GM23338 (cell line): ENCODE measurements at regions not wholly inside any gene's neighbourhood (a gene's known extent, or its start where the extent isn't known, plus 50 kb on each side); places are given as distances from the start of the nearest gene placed in this dataset.

ENCODE experiments used
- ATAC-seq: fragments of 200-7000 bp; cut with Tn5 transposase; 3 replicates; pipeline ENCODE4 v1.9.1; 2020
- DNase-seq: peaks from one replicate; pipeline ENCODE4 v3.0.0-alpha.2; 2015; ENCODE audit warnings: low spot score
- H2AFZ ChIP-seq: fragments of 200-600 bp; sonication (generic); 2 replicates; pipeline ENCODE4 v1.8.0; 2016; ENCODE audit warnings: antibody characterized with exemption, mild to moderate bottlenecking, moderate library complexity
- H3F3A ChIP-seq: fragments of 200-600 bp; sonication (generic); replicated peaks from 2 replicates; pipeline ENCODE4 v1.8.0; 2017; ENCODE audit warnings: antibody characterized with exemption, mixed run types, low read depth
- H3K27ac ChIP-seq: fragments of 200-600 bp; sonication (generic); 2 replicates; pipeline ENCODE4 v1.6.1; 2016; ENCODE audit warnings: low read depth
- H3K27me3 ChIP-seq: fragments of 200-600 bp; sonication (generic); 2 replicates; pipeline ENCODE4 v1.8.0; 2016; ENCODE audit warnings: mild to moderate bottlenecking, mixed run types, moderate library complexity; ENCODE audit not compliant: insufficient read depth
- H3K36me3 ChIP-seq: fragments of 200-600 bp; sonication (generic); 2 replicates; pipeline ENCODE4 v1.8.0; 2016; ENCODE audit warnings: mild to moderate bottlenecking; ENCODE audit not compliant: insufficient read depth
- H3K4me1 ChIP-seq: fragments of 200-600 bp; sonication (generic); 2 replicates; pipeline ENCODE4 v1.8.0; 2016; ENCODE audit warnings: mild to moderate bottlenecking, moderate library complexity; ENCODE audit not compliant: insufficient read depth
- H3K4me2 ChIP-seq: fragments of 200-600 bp; sonication (generic); 2 replicates; pipeline ENCODE4 v1.7.1; 2017; ENCODE audit warnings: mixed run types
- H3K4me3 ChIP-seq: fragments of 200-600 bp; sonication (generic); 2 replicates; pipeline ENCODE4 v1.6.1; 2016; ENCODE audit warnings: mixed run types
- H3K79me2 ChIP-seq: fragments of 200-600 bp; sonication (generic); replicated peaks from 2 replicates; pipeline ENCODE4 v1.8.0; 2017; ENCODE audit warnings: mild to moderate bottlenecking; ENCODE audit not compliant: insufficient read depth
- H3K9me2 ChIP-seq: fragments of 200-600 bp; sonication (generic); 2 replicates; pipeline ENCODE4 v1.8.0; 2017; ENCODE audit not compliant: insufficient read depth
- H4K20me1 ChIP-seq: fragments of 200-600 bp; sonication (generic); replicated peaks from 2 replicates; pipeline ENCODE4 v1.8.0; 2017; ENCODE audit warnings: mild to moderate bottlenecking; ENCODE audit not compliant: insufficient read depth
- H3K27ac Mint-ChIP-seq: 2 replicates; pipeline ENCODE4 v1.8.0; 2020; ENCODE audit warnings: inconsistent platforms, mild to moderate bottlenecking, moderate library complexity, mixed read lengths
- H3K27me3 Mint-ChIP-seq: 3 replicates; pipeline ENCODE4 v1.8.0; 2022; ENCODE audit warnings: low read depth, mild to moderate bottlenecking, moderate library complexity, mixed read lengths, inconsistent platforms; ENCODE audit not compliant: insufficient read depth, poor library complexity
- H3K36me3 Mint-ChIP-seq: 3 replicates; pipeline ENCODE4 v1.8.0; 2021; ENCODE audit warnings: low read depth, mild to moderate bottlenecking, inconsistent platforms, moderate library complexity, mixed read lengths
- H3K4me1 Mint-ChIP-seq: 3 replicates; pipeline ENCODE4 v1.8.0; 2020; ENCODE audit warnings: mild to moderate bottlenecking, inconsistent platforms, mixed read lengths
- H3K4me3 Mint-ChIP-seq: 3 replicates; pipeline ENCODE4 v1.8.0; 2021; ENCODE audit warnings: moderate library complexity, mild to moderate bottlenecking, inconsistent platforms, mixed read lengths
- H3K9me3 Mint-ChIP-seq: 3 replicates; pipeline ENCODE4 v1.8.0; 2020; ENCODE audit warnings: moderate library complexity, mild to moderate bottlenecking, inconsistent platforms, mixed read lengths
- CREB1 ChIP-seq: fragments of 250-450 bp; sonication (Bioruptor Pico); IDR thresholded peaks from 2 replicates; pipeline ENCODE4 v1.5.0; 2020; ENCODE audit warnings: low read depth, mild to moderate bottlenecking, moderate library complexity
- CTCF ChIP-seq, 2 experiments: fragments of 200-600 bp in 1 of 2; sonication (generic) in 1 of 2; conservative IDR thresholded peaks; 2 replicates each; pipeline versions ENCODE4 v1.5.1 to v1.6.1; 2016 to 2017; ENCODE audit warnings: antibody characterized with exemption in 2 of 2, low read depth in 2 of 2, mild to moderate bottlenecking in 2 of 2, moderate library complexity in 1 of 2
- EZH2 ChIP-seq: fragments of 200-600 bp; sonication (generic); IDR thresholded peaks from one replicate; pipeline ENCODE4 v1.8.0; 2017; ENCODE audit warnings: antibody characterized with exemption, mild to moderate bottlenecking, low read depth; ENCODE audit not compliant: unreplicated experiment
- EZH2phosphoT487 ChIP-seq: fragments of 200-600 bp; sonication (generic); IDR thresholded peaks from one replicate; pipeline ENCODE4 v1.8.1; 2018; ENCODE audit warnings: antibody characterized with exemption; ENCODE audit not compliant: unreplicated experiment
- JUNB ChIP-seq: IDR thresholded peaks from one replicate; pipeline ENCODE4 v1.6.1; 2016; ENCODE audit warnings: antibody characterized with exemption; ENCODE audit not compliant: unreplicated experiment
- NANOG ChIP-seq: IDR thresholded peaks from 2 replicates; pipeline ENCODE4 v1.6.1; 2016; ENCODE audit warnings: antibody characterized with exemption, borderline replicate concordance
- POLR2AphosphoS5 ChIP-seq: IDR thresholded peaks from 2 replicates; pipeline ENCODE4 v1.6.1; 2016; ENCODE audit warnings: antibody characterized with exemption, low read depth
- STAT1 ChIP-seq: IDR thresholded peaks from one replicate; pipeline ENCODE4 v1.6.1; 2016; ENCODE audit warnings: antibody characterized with exemption; ENCODE audit not compliant: unreplicated experiment
- ZNF114 ChIP-seq: fragments of 250-450 bp; sonication (Bioruptor Pico); IDR thresholded peaks from 2 replicates; pipeline ENCODE4 v1.5.0; 2020; ENCODE audit warnings: mild to moderate bottlenecking, moderate library complexity
- ZNF331 ChIP-seq: fragments of 250-450 bp; sonication (Bioruptor Pico); IDR thresholded peaks from 2 replicates; pipeline ENCODE4 v1.5.0; 2020; ENCODE audit warnings: low read depth, mild to moderate bottlenecking, moderate library complexity
- ZNF462 ChIP-seq: fragments of 250-450 bp; sonication (Bioruptor Pico); IDR thresholded peaks from 2 replicates; pipeline ENCODE4 v1.5.0; 2020; ENCODE audit warnings: mild to moderate bottlenecking, moderate library complexity
- TF ChIP-seq, protein P1 (sequence below): IDR thresholded peaks from 2 replicates; pipeline ENCODE4 v1.6.1; 2016; ENCODE audit warnings: antibody characterized with exemption
- TF ChIP-seq, protein P2 (sequence below): IDR thresholded peaks from one replicate; pipeline ENCODE4 v1.6.1; 2018; ENCODE audit warnings: antibody characterized with exemption; ENCODE audit not compliant: unreplicated experiment

- no peaks in the 10 kb centered on the region for H3K27me3 ChIP-seq
- H3F3A ChIP-seq: no peaks in the 10 kb centered on the region
- H3K4me1 ChIP-seq: no peaks in the 10 kb centered on the region
- TF ChIP-seq NANOG: no peak
- no peak for TF ChIP-seq ZNF462 (CRISPR knock-in tag)
- no peak for TF ChIP-seq CREB1 (CRISPR knock-in tag)
- no peak for TF ChIP-seq ZNF114 (CRISPR knock-in tag)
- TF ChIP-seq STAT1: no peak
- TF ChIP-seq POLR2AphosphoS5: no peak
- TF ChIP-seq, protein P1, sequence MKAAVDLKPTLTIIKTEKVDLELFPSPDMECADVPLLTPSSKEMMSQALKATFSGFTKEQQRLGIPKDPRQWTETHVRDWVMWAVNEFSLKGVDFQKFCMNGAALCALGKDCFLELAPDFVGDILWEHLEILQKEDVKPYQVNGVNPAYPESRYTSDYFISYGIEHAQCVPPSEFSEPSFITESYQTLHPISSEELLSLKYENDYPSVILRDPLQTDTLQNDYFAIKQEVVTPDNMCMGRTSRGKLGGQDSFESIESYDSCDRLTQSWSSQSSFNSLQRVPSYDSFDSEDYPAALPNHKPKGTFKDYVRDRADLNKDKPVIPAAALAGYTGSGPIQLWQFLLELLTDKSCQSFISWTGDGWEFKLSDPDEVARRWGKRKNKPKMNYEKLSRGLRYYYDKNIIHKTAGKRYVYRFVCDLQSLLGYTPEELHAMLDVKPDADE: no peak
- no peak for TF ChIP-seq EZH2phosphoT487
- no peak for TF ChIP-seq CTCF (conservative IDR thresholded peaks at IDR 0.05; ENCODE audit: low read depth in 2 of 2)
- TF ChIP-seq, protein P2, sequence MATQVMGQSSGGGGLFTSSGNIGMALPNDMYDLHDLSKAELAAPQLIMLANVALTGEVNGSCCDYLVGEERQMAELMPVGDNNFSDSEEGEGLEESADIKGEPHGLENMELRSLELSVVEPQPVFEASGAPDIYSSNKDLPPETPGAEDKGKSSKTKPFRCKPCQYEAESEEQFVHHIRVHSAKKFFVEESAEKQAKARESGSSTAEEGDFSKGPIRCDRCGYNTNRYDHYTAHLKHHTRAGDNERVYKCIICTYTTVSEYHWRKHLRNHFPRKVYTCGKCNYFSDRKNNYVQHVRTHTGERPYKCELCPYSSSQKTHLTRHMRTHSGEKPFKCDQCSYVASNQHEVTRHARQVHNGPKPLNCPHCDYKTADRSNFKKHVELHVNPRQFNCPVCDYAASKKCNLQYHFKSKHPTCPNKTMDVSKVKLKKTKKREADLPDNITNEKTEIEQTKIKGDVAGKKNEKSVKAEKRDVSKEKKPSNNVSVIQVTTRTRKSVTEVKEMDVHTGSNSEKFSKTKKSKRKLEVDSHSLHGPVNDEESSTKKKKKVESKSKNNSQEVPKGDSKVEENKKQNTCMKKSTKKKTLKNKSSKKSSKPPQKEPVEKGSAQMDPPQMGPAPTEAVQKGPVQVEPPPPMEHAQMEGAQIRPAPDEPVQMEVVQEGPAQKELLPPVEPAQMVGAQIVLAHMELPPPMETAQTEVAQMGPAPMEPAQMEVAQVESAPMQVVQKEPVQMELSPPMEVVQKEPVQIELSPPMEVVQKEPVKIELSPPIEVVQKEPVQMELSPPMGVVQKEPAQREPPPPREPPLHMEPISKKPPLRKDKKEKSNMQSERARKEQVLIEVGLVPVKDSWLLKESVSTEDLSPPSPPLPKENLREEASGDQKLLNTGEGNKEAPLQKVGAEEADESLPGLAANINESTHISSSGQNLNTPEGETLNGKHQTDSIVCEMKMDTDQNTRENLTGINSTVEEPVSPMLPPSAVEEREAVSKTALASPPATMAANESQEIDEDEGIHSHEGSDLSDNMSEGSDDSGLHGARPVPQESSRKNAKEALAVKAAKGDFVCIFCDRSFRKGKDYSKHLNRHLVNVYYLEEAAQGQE: no peak
- TF ChIP-seq EZH2: no peak
- TF ChIP-seq ZNF331 (CRISPR knock-in tag): no peak
- no peak for TF ChIP-seq JUNB
- H3K79me2 ChIP-seq: no peaks in the 10 kb centered on the region
- H3K27ac ChIP-seq: no peak overlapping the region
- no peaks in the 10 kb centered on the region for H3K36me3 ChIP-seq
- H3K9me3 Mint-ChIP-seq: 0 out of 3 replicates have a peak, but pooled peaks cover 3% of the 10 kb centered on the region
- no peaks in the 10 kb centered on the region for H3K27me3 Mint-ChIP-seq
- no peaks in the 10 kb centered on the region for H3K9me2 ChIP-seq
- no peaks in the 10 kb centered on the region; the same call in 2 of the 3 replicates for H3K36me3 Mint-ChIP-seq
- DNase-seq (no peak), ATAC-seq (no peak)
- H3K4me2 ChIP-seq: no peak overlapping the region
- no peak overlapping the region for H3K4me3 Mint-ChIP-seq
- H3K4me3 ChIP-seq: no peak overlapping the region
- H3K4me1 Mint-ChIP-seq: no peaks in the 10 kb centered on the region
- no peak overlapping the region; the same call in 1 of the 2 replicates for H2AFZ ChIP-seq
- no peaks in the 10 kb centered on the region for H4K20me1 ChIP-seq
- no peak overlapping the region for H3K27ac Mint-ChIP-seq
Measured at GRCh38 chr12:43638806-43639205, 86.8 kb upstream of the ADAMTS20 start.
